Astrocyte (in vitro differentiated cells and primary cell): ENCODE measurements at regions not wholly inside any gene's neighbourhood (a gene's known extent, or its start where the extent isn't known, plus 50 kb on each side); places are given as distances from the start of the nearest gene placed in this dataset.
"Not testable (repeated sequence)": the region's sequence is repeated elsewhere in the genome, so short reads cannot be mapped to it uniquely, and the experiment has no call there.

ENCODE experiments used
- CTCF ChIP-seq: IDR thresholded peaks from 2 replicates; pipeline ENCODE4 v1.5.1; 2011; ENCODE audit warnings: low read depth, mild to moderate bottlenecking, inconsistent platforms, low read length, moderate library complexity; ENCODE audit not compliant: insufficient read depth
- EZH2 ChIP-seq: IDR thresholded peaks from 2 replicates; pipeline ENCODE4 v1.6.1; 2012; ENCODE audit warnings: mild to moderate bottlenecking, low read length, inconsistent platforms; ENCODE audit not compliant: insufficient read depth

GRCh38 chr6:60870779-60871178, 1415.2 kb downstream of the KHDRBS2 start:
- not testable (repeated sequence) for TF ChIP-seq CTCF, EZH2
